GM12864 (cell line): ENCODE measurements at regions not wholly inside any gene's neighbourhood (a gene's known extent, or its start where the extent isn't known, plus 50 kb on each side); places are given as distances from the start of the nearest gene placed in this dataset.

Source experiments
- DNase-seq: peaks from one replicate; pipeline ENCODE4 v3.0.0-alpha.2; 2011; ENCODE audit warnings: low read depth
- H3K4me3 ChIP-seq: 2 replicates; pipeline ENCODE4 v1.5.1; 2011; ENCODE audit warnings: mild to moderate bottlenecking, low read depth, low read length, control low read depth
- TF ChIP-seq, protein P1 (sequence below): IDR thresholded peaks from 2 replicates; pipeline ENCODE4 v1.5.1; 2011; ENCODE audit warnings: low read depth, mild to moderate bottlenecking, moderate library complexity, low read length, control low read depth, inconsistent platforms; ENCODE audit errors: missing control alignments

DNA sequence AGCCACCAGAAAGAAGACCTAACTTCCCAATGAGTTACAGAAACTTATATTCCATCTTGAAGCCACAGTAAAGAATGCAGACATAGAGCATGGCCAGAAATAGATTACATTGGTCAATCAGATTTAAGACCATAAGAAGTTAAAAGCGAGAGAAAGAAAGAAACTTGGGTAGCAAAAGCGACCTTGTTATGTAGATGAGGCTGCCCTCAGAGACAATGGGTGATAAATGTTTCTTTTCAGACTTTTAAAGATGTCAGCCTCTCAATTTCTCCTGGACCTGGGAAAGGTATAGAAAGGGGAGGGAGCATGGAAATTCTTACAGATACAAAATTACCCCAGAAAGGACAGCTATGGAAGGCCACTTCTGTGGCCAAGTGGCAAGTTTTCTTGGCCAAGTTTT, 732.6 kb upstream of the LUZP2 start:
- no peak for DNase-seq
- H3K4me3 ChIP-seq: no peak overlapping the region
- TF ChIP-seq, protein P1, sequence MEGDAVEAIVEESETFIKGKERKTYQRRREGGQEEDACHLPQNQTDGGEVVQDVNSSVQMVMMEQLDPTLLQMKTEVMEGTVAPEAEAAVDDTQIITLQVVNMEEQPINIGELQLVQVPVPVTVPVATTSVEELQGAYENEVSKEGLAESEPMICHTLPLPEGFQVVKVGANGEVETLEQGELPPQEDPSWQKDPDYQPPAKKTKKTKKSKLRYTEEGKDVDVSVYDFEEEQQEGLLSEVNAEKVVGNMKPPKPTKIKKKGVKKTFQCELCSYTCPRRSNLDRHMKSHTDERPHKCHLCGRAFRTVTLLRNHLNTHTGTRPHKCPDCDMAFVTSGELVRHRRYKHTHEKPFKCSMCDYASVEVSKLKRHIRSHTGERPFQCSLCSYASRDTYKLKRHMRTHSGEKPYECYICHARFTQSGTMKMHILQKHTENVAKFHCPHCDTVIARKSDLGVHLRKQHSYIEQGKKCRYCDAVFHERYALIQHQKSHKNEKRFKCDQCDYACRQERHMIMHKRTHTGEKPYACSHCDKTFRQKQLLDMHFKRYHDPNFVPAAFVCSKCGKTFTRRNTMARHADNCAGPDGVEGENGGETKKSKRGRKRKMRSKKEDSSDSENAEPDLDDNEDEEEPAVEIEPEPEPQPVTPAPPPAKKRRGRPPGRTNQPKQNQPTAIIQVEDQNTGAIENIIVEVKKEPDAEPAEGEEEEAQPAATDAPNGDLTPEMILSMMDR: no peak

DNA sequence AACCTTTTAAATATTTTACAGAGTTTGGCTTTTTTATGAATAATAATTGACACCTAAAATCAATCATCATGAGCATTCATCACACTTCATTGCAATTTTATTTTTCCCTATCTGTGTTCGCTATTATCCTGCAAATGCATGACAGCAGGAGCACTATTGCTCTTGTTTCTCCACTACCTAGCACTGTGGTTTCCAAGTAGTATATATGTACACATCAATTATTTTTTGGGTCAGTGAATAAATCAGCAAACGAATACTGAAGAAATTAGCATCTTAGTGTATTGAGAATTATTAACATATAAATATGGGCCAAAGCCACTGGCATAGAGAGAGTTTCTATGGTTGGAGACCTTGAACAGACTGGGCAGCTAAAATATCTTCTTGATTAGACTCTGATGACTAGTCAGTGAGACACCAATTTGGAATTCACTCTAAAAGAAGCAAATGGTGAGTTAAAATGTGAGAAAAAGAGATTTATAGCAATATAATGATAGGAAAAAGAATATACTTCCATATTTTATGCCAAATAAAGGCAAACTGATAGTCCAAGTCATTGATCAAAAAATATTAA, 731.1 kb upstream of the LUZP2 start:
- no peak overlapping the region for H3K4me3 ChIP-seq
- DNase-seq: no peak
- TF ChIP-seq, protein P1: no peak

DNA sequence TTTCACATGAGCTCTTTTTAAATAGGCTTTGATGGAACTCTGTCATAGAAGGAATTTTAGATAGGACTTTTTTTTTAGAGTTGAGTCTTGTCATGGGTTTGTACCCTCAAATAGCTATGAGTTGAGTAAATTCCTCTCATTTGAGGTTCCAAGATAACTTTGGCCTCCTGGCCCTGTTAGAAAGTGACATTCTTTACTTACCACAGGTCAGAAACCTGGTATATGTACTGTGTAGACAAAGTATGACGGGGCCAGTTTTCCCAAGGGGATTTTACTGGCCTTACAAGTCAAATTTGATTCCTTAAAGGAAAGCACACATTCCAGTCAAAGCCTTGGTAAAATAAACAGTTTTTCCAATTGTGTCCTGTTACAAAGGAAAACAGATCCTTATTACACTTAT, 729.3 kb upstream of the LUZP2 start:
- no peak overlapping the region for H3K4me3 ChIP-seq
- DNase-seq: no peak
- TF ChIP-seq, protein P1: no peak

DNA sequence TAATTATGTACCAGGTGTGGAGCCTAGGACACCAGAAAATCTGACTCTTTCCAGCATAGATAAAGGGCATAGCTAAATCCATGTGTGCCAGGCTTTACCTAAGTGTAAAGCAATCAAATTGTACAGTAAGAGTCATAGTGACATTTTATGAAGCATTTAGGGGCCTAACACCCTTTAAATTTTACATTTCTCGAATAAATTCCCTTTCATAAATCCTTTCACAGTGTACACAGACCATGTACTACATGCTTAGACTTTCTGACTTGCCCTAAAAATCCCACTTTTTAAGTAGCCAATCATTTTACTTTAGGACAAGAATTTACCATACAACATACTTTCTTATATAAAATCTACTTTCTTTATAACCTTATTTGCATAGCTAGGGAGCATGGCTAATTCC, 727.6 kb upstream of the LUZP2 start:
- no peak overlapping the region for H3K4me3 ChIP-seq
- TF ChIP-seq, protein P1: no peak
- no peak for DNase-seq

DNA sequence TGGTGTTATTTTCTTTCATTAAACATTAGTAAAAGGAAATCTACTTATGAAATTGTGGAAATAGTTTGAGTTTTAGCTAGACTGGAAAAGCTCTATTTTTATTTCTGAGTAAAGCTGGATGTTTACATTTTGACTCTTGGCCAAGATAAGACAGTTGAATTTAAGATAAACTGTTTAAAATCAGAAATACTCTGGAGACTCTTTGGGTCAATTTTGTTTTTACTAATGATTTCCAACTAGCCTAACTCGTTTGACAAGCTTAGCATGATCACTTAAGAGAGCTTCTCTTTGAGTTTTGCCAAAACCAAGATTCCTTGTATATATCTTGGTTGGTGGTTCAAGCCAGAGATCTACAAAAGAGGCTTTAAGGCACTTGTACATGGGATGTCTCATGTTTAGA, 724.8 kb upstream of the LUZP2 start:
- H3K4me3 ChIP-seq: no peak overlapping the region
- DNase-seq: no peak
- TF ChIP-seq, protein P1: no peak

DNA sequence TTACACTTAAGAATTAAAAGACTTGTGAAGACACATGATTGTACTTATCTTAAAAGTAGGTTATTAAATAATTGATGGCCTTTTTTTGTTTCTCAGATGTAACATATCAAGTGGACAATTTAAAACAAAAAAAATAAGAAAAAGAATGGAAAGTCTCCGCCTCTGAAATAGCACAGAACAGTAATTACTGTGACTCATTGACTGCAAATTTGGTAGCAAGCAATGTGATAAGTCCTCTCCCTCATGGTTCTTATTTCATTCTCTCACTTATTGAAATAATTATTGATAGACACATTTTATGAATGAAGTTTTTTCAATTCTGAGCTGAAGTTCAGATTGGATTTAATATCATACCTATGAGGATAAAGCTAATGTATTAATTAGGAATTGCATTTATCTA, 717.9 kb upstream of the LUZP2 start:
- H3K4me3 ChIP-seq: no peak overlapping the region
- TF ChIP-seq, protein P1: no peak
- no peak for DNase-seq

DNA sequence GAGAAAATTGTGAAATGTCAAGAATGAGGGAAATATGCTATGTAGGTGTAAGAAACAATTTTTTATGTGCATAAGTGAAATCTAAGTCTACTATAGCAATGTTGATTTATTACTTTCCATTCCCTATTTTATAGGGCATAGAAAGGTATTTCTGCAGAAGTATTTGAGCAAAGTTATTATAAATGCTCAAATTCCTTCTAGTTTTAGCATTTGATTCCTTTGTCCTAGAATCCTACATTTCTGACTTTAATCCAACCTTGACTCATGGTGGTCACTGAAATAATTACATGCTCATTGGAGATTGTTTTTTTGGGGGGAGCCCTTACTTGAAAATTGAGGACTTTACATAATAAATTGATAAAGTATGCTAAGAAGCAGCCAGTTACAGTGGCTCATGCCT, 716.6 kb upstream of the LUZP2 start:
- H3K4me3 ChIP-seq: no peak overlapping the region
- DNase-seq: no peak
- TF ChIP-seq, protein P1: no peak
